OCI-LY7 (cell line): ENCODE measurements at regions not wholly inside any gene's neighbourhood (a gene's known extent, or its start where the extent isn't known, plus 50 kb on each side); places are given as distances from the start of the nearest gene placed in this dataset.

Experiments
- BruUV-seq: library from RNA; stranded (reverse); fragments of 400-500 nt; replicated peaks from 2 replicates; lab custom pipeline; 2021; lab: Mats Ljungman, UMichigan
- CTCF ChIA-PET: fragments of 300-600 bp; sonication (Branson Sonifier 250); formaldehyde crosslinking; loops from one replicate; lab custom pipeline; 2022; ENCODE audit warnings: antibody characterized with exemption; ENCODE audit not compliant: unreplicated experiment; lab: Charles Lee
- POLR2A ChIA-PET: fragments of 300-600 bp; sonication (Branson Sonifier 250); formaldehyde crosslinking; loops from one replicate; lab custom pipeline; 2022; ENCODE audit warnings: antibody characterized with exemption; lab: Charles Lee
- DNase-seq: peaks from one replicate; pipeline ENCODE4 v3.0.0-alpha.2; 2015; ENCODE audit warnings: low spot score
- H2AFZ ChIP-seq: fragments of 200-600 bp; sonication (generic), shearing (Covaris generic); 2 replicates; pipeline ENCODE4 v1.6.1; 2014; ENCODE audit warnings: mild to moderate bottlenecking, antibody characterized with exemption, low read length, moderate library complexity
- H3K27ac ChIP-seq: fragments of 200-600 bp; sonication (generic); 2 replicates; pipeline ENCODE4 v1.5.1; 2014; ENCODE audit warnings: mixed run types, low read depth, mild to moderate bottlenecking, moderate library complexity, low read length, inconsistent platforms; ENCODE audit not compliant: poor library complexity, severe bottlenecking
- H3K36me3 ChIP-seq: fragments of 200-600 bp; sonication (generic); 2 replicates; pipeline ENCODE4 v1.6.1; 2014; ENCODE audit warnings: mild to moderate bottlenecking, antibody characterized with exemption, low read length, moderate library complexity, mixed read lengths; ENCODE audit not compliant: insufficient read depth
- H3K4me1 ChIP-seq: fragments of 200-600 bp; sonication (generic); 2 replicates; pipeline ENCODE4 v1.5.1; 2014; ENCODE audit warnings: mild to moderate bottlenecking, low read length; ENCODE audit not compliant: insufficient read depth, poor library complexity, severe bottlenecking
- H3K4me2 ChIP-seq: fragments of 200-600 bp; sonication (generic); 2 replicates; pipeline ENCODE4 v1.6.1; 2014; ENCODE audit warnings: mild to moderate bottlenecking, low read length
- H3K4me3 ChIP-seq: fragments of 200-600 bp; sonication (generic); 2 replicates; pipeline ENCODE4 v1.5.1; 2014; ENCODE audit warnings: mild to moderate bottlenecking, low read depth, low read length; ENCODE audit not compliant: poor library complexity, severe bottlenecking
- H3K79me2 ChIP-seq: fragments of 200-600 bp; sonication (generic); 2 replicates; pipeline ENCODE4 v1.6.1; 2016; ENCODE audit warnings: low read depth, mild to moderate bottlenecking, low read length, moderate library complexity, mixed read lengths; ENCODE audit not compliant: insufficient read depth
- H3K9me2 ChIP-seq: fragments of 200-600 bp; sonication (generic); 2 replicates; pipeline ENCODE4 v1.6.1; 2016; ENCODE audit warnings: mild to moderate bottlenecking, low read length, mixed read lengths; ENCODE audit not compliant: insufficient read depth
- H3K9me3 ChIP-seq: fragments of 200-600 bp; sonication (generic); 2 replicates; pipeline ENCODE4 v1.6.1; 2014; ENCODE audit warnings: mild to moderate bottlenecking, mixed run types, low read length, mixed read lengths
- H4K20me1 ChIP-seq: fragments of 200-600 bp; sonication (generic); 2 replicates; pipeline ENCODE4 v1.6.1; 2014; ENCODE audit warnings: mild to moderate bottlenecking, antibody characterized with exemption, low read length, moderate library complexity, mixed read lengths; ENCODE audit not compliant: insufficient read depth
- EZH2phosphoT487 ChIP-seq: fragments of 200-600 bp; sonication (generic); IDR thresholded peaks from 2 replicates; pipeline ENCODE4 v1.6.1; 2018; ENCODE audit warnings: low read depth, borderline replicate concordance, mild to moderate bottlenecking, mixed run types, antibody characterized with exemption, low read length, moderate library complexity, mixed read lengths
- intact Hi-C: fragments of 100-400 bp; cut with micrococcal nuclease; formaldehyde crosslinking; loops from one replicate; pipeline ENCODE4 v1.10.0; 2022; ENCODE audit not compliant: unreplicated experiment
- TF ChIP-seq, protein P1 (sequence below): fragments of 200-600 bp; sonication (generic); conservative IDR thresholded peaks from 2 replicates; pipeline ENCODE4 v1.5.1; 2014; ENCODE audit warnings: mild to moderate bottlenecking, antibody characterized with exemption, low read length, moderate library complexity, mixed read lengths

DNA sequence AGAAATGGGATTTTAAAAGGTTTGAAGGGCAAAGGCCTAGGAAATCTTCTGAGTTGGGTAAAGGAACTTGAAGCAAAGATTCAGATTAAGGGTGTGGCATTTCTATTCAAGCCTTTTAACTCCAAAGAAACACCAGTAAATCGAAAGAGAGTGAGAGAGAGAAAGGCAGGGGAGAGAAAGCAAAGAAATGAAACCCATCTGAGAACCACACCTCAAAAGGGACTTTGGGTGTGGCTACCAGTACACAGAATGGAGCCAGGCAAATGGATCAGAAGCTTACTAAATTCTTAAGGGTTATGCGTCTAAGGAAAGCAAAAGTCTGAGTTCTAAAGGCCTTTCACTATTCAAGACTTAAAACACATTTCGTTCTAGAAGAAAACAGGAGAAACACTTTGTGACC lies 277.4 kb downstream of the BCL11B start:
- Histone ChIP-seq H3K36me3 (no peaks in the 10 kb centered on the region), H2AFZ (no peak overlapping the region), H4K20me1 (no peaks in the 10 kb centered on the region), H3K4me3 (no peak overlapping the region), H3K9me3 (no peaks in the 10 kb centered on the region), H3K4me1 (no peaks in the 10 kb centered on the region), H3K4me2 (no peak overlapping the region), H3K9me2 (no peaks in the 10 kb centered on the region), H3K27ac (no peak overlapping the region), H3K79me2 (no peaks in the 10 kb centered on the region)
- intact Hi-C loops, result no loop called here
- CTCF ChIA-PET, result no interaction called here
- DNase-seq, result no peak
- BruUV-seq, result no TSS peak
- POLR2A ChIA-PET, result no interaction called here
- TF ChIP-seq, protein P1, sequence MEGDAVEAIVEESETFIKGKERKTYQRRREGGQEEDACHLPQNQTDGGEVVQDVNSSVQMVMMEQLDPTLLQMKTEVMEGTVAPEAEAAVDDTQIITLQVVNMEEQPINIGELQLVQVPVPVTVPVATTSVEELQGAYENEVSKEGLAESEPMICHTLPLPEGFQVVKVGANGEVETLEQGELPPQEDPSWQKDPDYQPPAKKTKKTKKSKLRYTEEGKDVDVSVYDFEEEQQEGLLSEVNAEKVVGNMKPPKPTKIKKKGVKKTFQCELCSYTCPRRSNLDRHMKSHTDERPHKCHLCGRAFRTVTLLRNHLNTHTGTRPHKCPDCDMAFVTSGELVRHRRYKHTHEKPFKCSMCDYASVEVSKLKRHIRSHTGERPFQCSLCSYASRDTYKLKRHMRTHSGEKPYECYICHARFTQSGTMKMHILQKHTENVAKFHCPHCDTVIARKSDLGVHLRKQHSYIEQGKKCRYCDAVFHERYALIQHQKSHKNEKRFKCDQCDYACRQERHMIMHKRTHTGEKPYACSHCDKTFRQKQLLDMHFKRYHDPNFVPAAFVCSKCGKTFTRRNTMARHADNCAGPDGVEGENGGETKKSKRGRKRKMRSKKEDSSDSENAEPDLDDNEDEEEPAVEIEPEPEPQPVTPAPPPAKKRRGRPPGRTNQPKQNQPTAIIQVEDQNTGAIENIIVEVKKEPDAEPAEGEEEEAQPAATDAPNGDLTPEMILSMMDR, result no peak
- no peak for TF ChIP-seq EZH2phosphoT487

DNA sequence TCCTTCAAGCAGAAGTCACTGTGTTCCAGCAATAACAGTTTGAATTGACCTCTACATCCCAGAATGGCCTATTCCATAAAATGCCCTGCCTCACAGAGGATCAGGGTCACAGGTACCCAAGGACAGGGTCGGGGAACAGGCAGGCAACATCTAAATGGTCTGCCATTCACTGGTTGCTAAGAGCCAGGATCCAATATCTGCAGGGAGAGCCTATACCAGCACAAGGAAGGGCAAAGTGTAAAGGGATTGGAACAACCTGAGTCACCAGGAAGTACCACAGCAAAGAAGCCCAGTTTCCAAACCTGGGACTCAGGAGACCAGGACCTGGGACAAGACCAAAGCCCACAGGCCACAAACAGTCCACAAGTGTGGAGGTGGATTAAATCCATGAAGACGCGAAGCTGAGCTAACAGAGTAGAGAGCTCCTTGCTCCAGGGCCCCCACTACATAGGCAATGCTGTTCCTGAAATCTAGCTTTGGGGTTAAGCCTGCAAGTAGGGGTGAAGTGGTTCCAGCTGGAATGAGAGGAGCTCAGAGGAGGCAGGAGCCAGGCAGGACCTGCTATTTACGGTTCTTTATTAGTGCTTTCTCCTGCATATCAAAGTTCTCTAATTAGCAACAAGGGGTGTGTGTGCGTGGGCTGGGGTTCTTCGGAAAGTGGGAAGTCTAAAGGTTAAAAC lies 274.3 kb downstream of the BCL11B start:
- ChIA-PET CTCF (no interaction called here), POLR2A (no interaction called here)
- DNase-seq, result no peak
- Histone ChIP-seq H3K4me3 (no peak overlapping the region), H3K9me2 (no peaks in the 10 kb centered on the region), H3K27ac (no peak overlapping the region), H3K79me2 (no peaks in the 10 kb centered on the region), H3K4me1 (no peaks in the 10 kb centered on the region), H3K36me3 (no peaks in the 10 kb centered on the region), H3K9me3 (no peaks in the 10 kb centered on the region), H4K20me1 (no peaks in the 10 kb centered on the region), H2AFZ (no peak overlapping the region), H3K4me2 (no peak overlapping the region)
- BruUV-seq, result no TSS peak
- intact Hi-C loops, result no loop called here
- no peak for TF ChIP-seq EZH2phosphoT487
- TF ChIP-seq, protein P1, result no peak

DNA sequence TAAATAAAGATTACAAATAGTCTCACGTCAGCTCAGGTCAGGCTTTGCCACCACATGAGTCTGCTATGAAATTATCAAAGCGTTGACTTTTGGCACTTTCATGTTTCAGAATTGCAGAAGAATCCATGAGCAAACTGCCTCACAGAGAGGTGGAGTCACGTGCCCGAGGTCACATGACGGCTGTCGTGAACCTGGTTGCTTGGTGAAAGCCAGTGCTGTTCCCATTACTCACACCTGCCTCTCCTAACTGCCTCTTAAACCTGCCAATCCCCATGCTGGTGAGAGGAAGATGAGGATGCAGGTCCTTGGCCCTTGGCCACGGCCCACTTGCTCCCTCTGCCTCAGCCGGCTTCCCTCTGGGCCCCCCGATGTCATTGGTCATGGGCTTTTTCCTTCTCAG lies 272.7 kb downstream of the BCL11B start:
- no peak for TF ChIP-seq EZH2phosphoT487
- TF ChIP-seq, protein P1, result no peak
- Histone ChIP-seq H3K4me1 (no peaks in the 10 kb centered on the region), H3K36me3 (no peaks in the 10 kb centered on the region), H4K20me1 (no peaks in the 10 kb centered on the region), H2AFZ (no peak overlapping the region), H3K79me2 (no peaks in the 10 kb centered on the region), H3K9me2 (no peaks in the 10 kb centered on the region), H3K4me3 (no peak overlapping the region), H3K27ac (no peak overlapping the region), H3K4me2 (no peak overlapping the region), H3K9me3 (no peaks in the 10 kb centered on the region)
- ChIA-PET POLR2A (no interaction called here), CTCF (no interaction called here)
- intact Hi-C loops, result no loop called here
- no peak for DNase-seq
- no TSS peak for BruUV-seq
